ENCODE measurements at regions not wholly inside any gene's neighbourhood (a gene's known extent, or its start where the extent isn't known, plus 50 kb on each side); places are given as distances from the start of the nearest gene placed in this dataset.

- WGBS (ENCODE audit: insufficient coverage) = 100% methylated on average over 2 of the region's 5 CpGs
- Mint-ChIP-seq H3K27ac (no peak overlapping the region), H3K4me3 (no peak overlapping the region), H3K9me3 (no peaks in the 10 kb centered on the region), H3K27me3 (ENCODE audit: low read depth in 2 of 2) (no peaks in the 10 kb centered on the region), H3K36me3 (no peaks in the 10 kb centered on the region), H3K4me1 (no peaks in the 10 kb centered on the region)
- TF ChIP-seq CTCF (IDR thresholded peaks at IDR 0.05) = no peak
- Histone ChIP-seq H3K9me3 (ENCODE audit: control insufficient read depth, insufficient read depth, low read length) (no peaks in the 10 kb centered on the region), H3K4me1 (ENCODE audit: control insufficient read depth, insufficient read depth, low read length) (no peaks in the 10 kb centered on the region), H3K27ac (ENCODE audit: low read length) (no peak overlapping the region), H3K27me3 (ENCODE audit: control insufficient read depth, insufficient read depth, low read length) (no peaks in the 10 kb centered on the region), H3K36me3 (ENCODE audit: control insufficient read depth, insufficient read depth, low read length) (no peaks in the 10 kb centered on the region), H3K4me3 (ENCODE audit: low read length) (no peak overlapping the region)
- intact Hi-C loops (cut with micrococcal nuclease) = no loop called here
- DNase-seq (no peak), ATAC-seq (no peak)
Measured at GRCh38 chrX:140948827-140949226, 53.6 kb upstream of the SPANXB1 start.

- no peaks in the 10 kb centered on the region for H3K36me3 ChIP-seq (ENCODE audit: control insufficient read depth, insufficient read depth, low read length)
- no peak for ATAC-seq
- H3K27ac Mint-ChIP-seq = no peak overlapping the region
- H3K4me1 ChIP-seq (ENCODE audit: control insufficient read depth, insufficient read depth, low read length) = no peaks in the 10 kb centered on the region
- H3K4me3 Mint-ChIP-seq = no peak overlapping the region
- H3K9me3 ChIP-seq (ENCODE audit: control insufficient read depth, insufficient read depth, low read length) = no peaks in the 10 kb centered on the region
- no peak for DNase-seq
- TF ChIP-seq CTCF (IDR thresholded peaks at IDR 0.05) = no peak
- 81% methylated on average over 5 of the region's 5 CpGs for WGBS (ENCODE audit: insufficient coverage)
- no peaks in the 10 kb centered on the region for H3K27me3 Mint-ChIP-seq (ENCODE audit: low read depth in 2 of 2)
- H3K27me3 ChIP-seq (ENCODE audit: control insufficient read depth, insufficient read depth, low read length) = no peaks in the 10 kb centered on the region
- H3K27ac ChIP-seq (ENCODE audit: low read length) = no peak overlapping the region
- no peaks in the 10 kb centered on the region for H3K36me3 Mint-ChIP-seq
- intact Hi-C loops (cut with micrococcal nuclease) = no loop called here
- H3K4me1 Mint-ChIP-seq = no peaks in the 10 kb centered on the region
- no peaks in the 10 kb centered on the region for H3K9me3 Mint-ChIP-seq
- no peak overlapping the region for H3K4me3 ChIP-seq (ENCODE audit: low read length)
Measured at GRCh38 chrX:140949233-140949632, 53.2 kb upstream of the SPANXB1 start.

All from natural killer cell (primary cell).